NCI-H187 (cell line): ENCODE measurements at regions not wholly inside any gene's neighbourhood (a gene's known extent, or its start where the extent isn't known, plus 50 kb on each side); places are given as distances from the start of the nearest gene placed in this dataset.

ENCODE experiments used
- DNase-seq, 2 experiments: peaks; one replicate each; lab custom pipeline; 2025; lab: John Stamatoyannopoulos, UW

- DNase-seq = no peak
Observed at GRCh38 chrX:113743069-113743468, 840.8 kb upstream of the HTR2C start.

GRCh38 chrX:113741744-113742143, 842.1 kb upstream of the HTR2C start:
- no peak for DNase-seq

- no peak for DNase-seq
Observed at GRCh38 chrX:113728937-113729336, 854.9 kb upstream of the HTR2C start.

- no peak for DNase-seq
Observed at GRCh38 chrX:113726898-113727297, 857.0 kb upstream of the HTR2C start.

- DNase-seq = no peak
Observed at GRCh38 chrX:113726466-113726865, 857.4 kb upstream of the HTR2C start.

- DNase-seq = no peak
Observed at GRCh38 chrX:113726009-113726408, 857.9 kb upstream of the HTR2C start.

GRCh38 chrX:113699939-113700338, 859.3 kb upstream of the AMOT start:
- no peak for DNase-seq

GRCh38 chrX:113675278-113675677, 834.6 kb upstream of the AMOT start:
- no peak for DNase-seq

GRCh38 chrX:113651306-113651705, 810.7 kb upstream of the AMOT start:
- no peak for DNase-seq

- no peak for DNase-seq
Observed at GRCh38 chrX:113644426-113644825, 803.8 kb upstream of the AMOT start.

GRCh38 chrX:113634565-113634964, 793.9 kb upstream of the AMOT start:
- DNase-seq = no peak

GRCh38 chrX:113629326-113629725, 788.7 kb upstream of the AMOT start:
- no peak for DNase-seq

- no peak for DNase-seq
Observed at GRCh38 chrX:113594123-113594841, 753.7 kb upstream of the AMOT start.

GRCh38 chrX:113586281-113586898, 745.8 kb upstream of the AMOT start:
- DNase-seq = no peak

GRCh38 chrX:113580486-113580885, 739.9 kb upstream of the AMOT start:
- DNase-seq = no peak

GRCh38 chrX:113558576-113558975, 717.9 kb upstream of the AMOT start:
- DNase-seq = no peak

- no peak for DNase-seq
Observed at GRCh38 chrX:113551919-113552318, 711.3 kb upstream of the AMOT start.

- DNase-seq = no peak
Observed at GRCh38 chrX:113548308-113549015, 707.8 kb upstream of the AMOT start.

GRCh38 chrX:113545040-113545439, 704.4 kb upstream of the AMOT start:
- no peak for DNase-seq

GRCh38 chrX:113539599-113540356, 699.1 kb upstream of the AMOT start:
- no peak for DNase-seq

GRCh38 chrX:113529426-113530013, 688.9 kb upstream of the AMOT start:
- no peak for DNase-seq

GRCh38 chrX:113522814-113523213, 682.2 kb upstream of the AMOT start:
- no peak for DNase-seq
